GM19452 (cell line): ENCODE measurements at regions not wholly inside any gene's neighbourhood (a gene's known extent, or its start where the extent isn't known, plus 50 kb on each side); places are given as distances from the start of the nearest gene placed in this dataset.
"Not testable (repeated sequence)": the region's sequence is repeated elsewhere in the genome, so short reads cannot be mapped to it uniquely, and the experiment has no call there.

Source experiments
- ATAC-seq: cut with Tn5 transposase; IDR thresholded peaks from one replicate; pipeline ENCODE4 v1.9.1; 2021; ENCODE audit not compliant: unreplicated experiment

- not testable (repeated sequence) for ATAC-seq
Observed at GRCh38 chr7:13806089-13806867, 183.2 kb downstream of the ETV1 start.

GRCh38 chr7:13817230-13817629 is 172.2 kb downstream of the ETV1 start:
- ATAC-seq: not testable (repeated sequence)

- no peak for ATAC-seq
Observed at GRCh38 chr7:13821152-13821787, 168.2 kb downstream of the ETV1 start.

- no peak for ATAC-seq
Observed at GRCh38 chr7:13822678-13823077, 166.8 kb downstream of the ETV1 start.

- no peak for ATAC-seq
Observed at GRCh38 chr7:13826752-13827151, 162.7 kb downstream of the ETV1 start.

- ATAC-seq: no peak
Observed at GRCh38 chr7:13827716-13828115, 161.8 kb downstream of the ETV1 start.

GRCh38 chr7:13829231-13829630 is 160.2 kb downstream of the ETV1 start:
- ATAC-seq: no peak

GRCh38 chr7:13829914-13830900 is 159.3 kb downstream of the ETV1 start:
- no peak for ATAC-seq

- ATAC-seq: no peak
Observed at GRCh38 chr7:13832346-13832745, 157.1 kb downstream of the ETV1 start.

GRCh38 chr7:13834328-13834761 is 155.1 kb downstream of the ETV1 start:
- ATAC-seq: no peak

- ATAC-seq: no peak
Observed at GRCh38 chr7:13835442-13835841, 154.0 kb downstream of the ETV1 start.

- ATAC-seq: no peak
Observed at GRCh38 chr7:13839063-13839462, 150.4 kb downstream of the ETV1 start.
